ENCODE measurements at regions not wholly inside any gene's neighbourhood (a gene's known extent, or its start where the extent isn't known, plus 50 kb on each side); places are given as distances from the start of the nearest gene placed in this dataset.

DNA sequence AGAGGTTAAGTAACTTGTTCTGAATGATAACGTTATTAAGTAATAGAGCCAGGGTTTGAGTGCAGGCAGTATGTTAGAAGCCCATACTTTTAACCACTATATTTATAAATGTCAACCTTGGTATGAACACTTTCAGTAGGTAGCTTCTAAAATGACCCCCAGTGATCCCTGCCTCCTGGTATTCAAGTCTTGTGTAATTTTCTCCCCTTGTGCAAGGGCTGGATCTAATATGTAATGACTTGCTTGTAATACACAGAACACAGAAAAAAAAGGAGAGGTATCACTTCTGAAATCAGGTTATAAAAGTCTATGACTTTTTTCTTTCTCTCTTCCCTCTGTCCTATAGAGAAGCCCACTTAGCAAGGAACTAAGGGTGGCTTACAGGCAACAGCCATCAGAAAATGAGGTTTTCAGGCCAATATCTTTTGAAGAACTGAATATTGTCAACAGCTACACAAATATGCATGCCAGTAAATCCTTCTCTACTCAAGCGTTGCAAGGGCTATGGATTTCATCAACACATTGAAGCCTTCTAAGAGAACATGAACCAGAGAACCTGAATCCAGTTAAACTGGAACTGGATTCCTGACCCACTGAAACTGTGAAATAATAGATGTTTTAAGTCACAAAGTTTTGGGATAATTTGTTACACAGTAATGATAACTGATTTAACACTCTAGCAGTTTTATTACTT lies 712.3 kb downstream of the METTL15 start:
- TF ChIP-seq, protein P1, sequence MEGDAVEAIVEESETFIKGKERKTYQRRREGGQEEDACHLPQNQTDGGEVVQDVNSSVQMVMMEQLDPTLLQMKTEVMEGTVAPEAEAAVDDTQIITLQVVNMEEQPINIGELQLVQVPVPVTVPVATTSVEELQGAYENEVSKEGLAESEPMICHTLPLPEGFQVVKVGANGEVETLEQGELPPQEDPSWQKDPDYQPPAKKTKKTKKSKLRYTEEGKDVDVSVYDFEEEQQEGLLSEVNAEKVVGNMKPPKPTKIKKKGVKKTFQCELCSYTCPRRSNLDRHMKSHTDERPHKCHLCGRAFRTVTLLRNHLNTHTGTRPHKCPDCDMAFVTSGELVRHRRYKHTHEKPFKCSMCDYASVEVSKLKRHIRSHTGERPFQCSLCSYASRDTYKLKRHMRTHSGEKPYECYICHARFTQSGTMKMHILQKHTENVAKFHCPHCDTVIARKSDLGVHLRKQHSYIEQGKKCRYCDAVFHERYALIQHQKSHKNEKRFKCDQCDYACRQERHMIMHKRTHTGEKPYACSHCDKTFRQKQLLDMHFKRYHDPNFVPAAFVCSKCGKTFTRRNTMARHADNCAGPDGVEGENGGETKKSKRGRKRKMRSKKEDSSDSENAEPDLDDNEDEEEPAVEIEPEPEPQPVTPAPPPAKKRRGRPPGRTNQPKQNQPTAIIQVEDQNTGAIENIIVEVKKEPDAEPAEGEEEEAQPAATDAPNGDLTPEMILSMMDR (conservative IDR thresholded peaks at IDR 0.05; ENCODE audit: low read depth, low read length) = no peak
- peak; percentile 84 for DNase-seq (ENCODE audit: low read depth)
- no peak overlapping the region for H3K4me3 ChIP-seq (ENCODE audit: low read depth, low read length)

DNA sequence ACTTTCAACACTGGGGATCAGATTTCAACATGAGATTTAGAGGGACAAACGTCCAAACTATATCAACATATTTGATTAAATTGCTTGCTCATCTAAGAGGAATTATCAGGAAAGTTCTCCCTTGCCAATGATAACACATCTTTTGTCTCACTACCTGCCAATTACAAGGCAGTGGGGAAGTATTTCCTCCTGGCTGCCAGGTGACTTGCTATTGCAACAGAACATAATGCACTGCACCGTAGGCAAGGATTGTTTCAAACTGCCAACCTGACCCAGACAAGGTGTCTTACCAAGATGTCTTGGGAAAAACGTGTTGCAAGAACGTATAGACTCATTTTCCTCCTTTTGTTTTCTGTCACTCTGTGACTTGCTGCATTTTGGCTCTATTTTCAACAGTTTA lies 711.6 kb downstream of the METTL15 start:
- no peak overlapping the region for H3K4me3 ChIP-seq (ENCODE audit: low read depth, low read length)
- TF ChIP-seq, protein P1 (conservative IDR thresholded peaks at IDR 0.05; ENCODE audit: low read depth, low read length) = no peak
- no peak for DNase-seq (ENCODE audit: low read depth)

DNA sequence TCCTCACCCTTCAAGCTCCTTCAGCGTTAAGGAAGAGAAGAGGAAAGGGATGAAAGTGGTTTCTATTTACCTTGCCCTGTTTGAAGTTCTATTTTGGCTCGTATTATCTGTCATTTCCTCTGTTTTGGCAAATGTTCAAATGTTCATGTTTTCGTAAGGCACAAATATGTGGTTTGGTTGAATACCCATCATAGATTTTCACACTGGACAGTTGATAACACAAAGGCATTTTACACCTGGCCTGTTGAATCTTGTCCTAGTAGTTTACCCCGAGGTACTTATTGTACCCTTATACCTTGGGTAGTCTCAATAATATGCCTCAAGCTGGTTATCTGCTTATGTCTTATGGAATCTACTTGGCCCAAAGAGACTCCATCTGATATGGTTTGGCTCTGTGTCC lies 706.9 kb downstream of the METTL15 start:
- DNase-seq (ENCODE audit: low read depth) = no peak
- TF ChIP-seq, protein P1 (conservative IDR thresholded peaks at IDR 0.05; ENCODE audit: low read depth, low read length) = no peak
- H3K4me3 ChIP-seq (ENCODE audit: low read depth, low read length) = no peak overlapping the region

DNA sequence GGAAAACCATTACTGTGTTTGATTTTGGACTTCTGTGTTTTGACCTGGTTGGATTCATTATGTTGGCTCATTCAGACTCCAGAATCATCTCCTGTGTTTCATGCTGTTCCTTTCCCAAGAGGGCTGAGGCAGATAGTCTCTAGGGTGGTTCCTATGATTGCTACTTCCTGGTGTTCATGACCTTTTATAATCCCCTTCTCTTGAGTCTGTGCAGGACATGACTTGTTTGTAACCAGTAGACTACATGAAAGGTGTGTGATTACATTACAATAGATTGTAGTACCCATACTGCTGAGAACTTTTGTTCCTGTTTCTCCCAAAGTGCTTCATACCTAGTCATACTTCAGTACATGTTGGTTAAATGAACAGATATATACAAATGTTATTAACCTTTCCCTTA lies 700.6 kb downstream of the METTL15 start:
- TF ChIP-seq, protein P1 (conservative IDR thresholded peaks at IDR 0.05; ENCODE audit: low read depth, low read length) = no peak
- H3K4me3 ChIP-seq (ENCODE audit: low read depth, low read length) = no peak overlapping the region
- DNase-seq (ENCODE audit: low read depth) = no peak

DNA sequence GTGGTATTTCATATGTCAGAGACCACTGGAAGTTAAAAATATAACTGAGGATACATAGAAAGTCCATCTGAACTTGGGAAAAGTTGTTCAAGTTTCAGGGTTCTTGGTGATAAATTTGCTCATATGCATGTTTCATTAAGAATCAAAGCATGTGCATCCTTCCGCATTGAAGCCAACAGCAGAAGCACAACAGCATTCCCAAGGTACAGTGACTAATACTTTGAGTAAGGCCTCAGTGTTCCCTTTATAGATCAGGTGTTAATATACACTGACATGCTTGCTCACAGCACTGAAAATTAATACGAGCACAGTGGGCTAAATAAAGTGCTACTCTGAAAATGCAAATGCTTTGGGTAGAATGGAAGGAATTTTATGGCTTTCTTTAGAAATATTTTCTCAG lies 691.1 kb downstream of the METTL15 start:
- H3K4me3 ChIP-seq (ENCODE audit: low read depth, low read length) = no peak overlapping the region
- TF ChIP-seq, protein P1 (conservative IDR thresholded peaks at IDR 0.05; ENCODE audit: low read depth, low read length) = no peak
- DNase-seq (ENCODE audit: low read depth) = peak; percentile 12

DNA sequence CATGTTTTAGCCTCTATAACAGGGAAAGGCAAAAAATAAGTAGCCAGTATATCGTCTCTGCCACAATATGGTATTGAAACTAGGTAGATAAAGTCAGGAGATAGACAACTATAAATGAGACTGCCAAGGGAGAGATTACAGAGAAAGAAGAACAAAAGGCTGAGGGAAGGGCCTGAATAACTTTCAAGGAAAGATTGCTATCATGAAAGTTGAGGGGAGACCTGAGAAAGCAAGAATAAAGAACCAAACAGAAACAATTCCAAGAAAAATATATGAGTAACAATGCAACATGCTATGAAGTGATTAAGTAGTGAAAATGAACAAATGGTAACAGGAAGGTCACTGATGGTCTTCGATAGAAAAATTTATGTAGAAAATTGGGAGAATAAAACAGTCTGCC lies 690.1 kb downstream of the METTL15 start:
- H3K4me3 ChIP-seq (ENCODE audit: low read depth, low read length) = no peak overlapping the region
- DNase-seq (ENCODE audit: low read depth) = no peak
- TF ChIP-seq, protein P1 (conservative IDR thresholded peaks at IDR 0.05; ENCODE audit: low read depth, low read length) = no peak

DNA sequence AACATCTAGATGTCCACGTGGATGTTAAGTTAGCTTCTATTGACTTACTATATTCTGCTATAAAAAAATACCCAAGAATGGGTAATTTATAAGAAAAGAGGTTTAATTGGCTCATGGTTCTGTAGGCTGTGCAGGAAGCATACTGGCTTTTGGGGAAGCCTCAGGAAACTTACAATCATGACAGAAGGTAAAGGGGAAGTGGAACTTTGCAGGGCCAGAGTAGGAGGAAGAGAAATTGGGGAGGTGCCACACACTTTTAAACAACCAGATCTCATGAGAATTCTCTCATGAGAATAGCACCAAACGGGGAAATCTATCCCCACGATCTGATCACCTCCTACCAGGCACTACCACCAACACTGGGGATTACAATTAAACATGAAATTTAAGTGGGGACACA lies 689.3 kb downstream of the METTL15 start:
- no peak for DNase-seq (ENCODE audit: low read depth)
- TF ChIP-seq, protein P1 (conservative IDR thresholded peaks at IDR 0.05; ENCODE audit: low read depth, low read length) = no peak
- H3K4me3 ChIP-seq (ENCODE audit: low read depth, low read length) = no peak overlapping the region

All from epithelial cell of proximal tubule (primary cell).